ENCODE measurements at regions not wholly inside any gene's neighbourhood (a gene's known extent, or its start where the extent isn't known, plus 50 kb on each side); places are given as distances from the start of the nearest gene placed in this dataset.
"Not testable (repeated sequence)": the region's sequence is repeated elsewhere in the genome, so short reads cannot be mapped to it uniquely, and the experiment has no call there.

- no peak for DNase-seq (ENCODE audit: low read depth)
These were observed 239.1 kb upstream of the ARID2 start for GRCh38 chr12:45490232-45490881.

- no peak for DNase-seq (ENCODE audit: low read depth)
These were observed 235.2 kb upstream of the ARID2 start for GRCh38 chr12:45494279-45494678.

- no peak for DNase-seq (ENCODE audit: low read depth)
These were observed 230.9 kb upstream of the ARID2 start for GRCh38 chr12:45498645-45499044.

- DNase-seq (ENCODE audit: low read depth): no peak
These were observed 226.9 kb upstream of the ARID2 start for GRCh38 chr12:45502481-45503128.

GRCh38 chr12:45503899-45504298 is 225.6 kb upstream of the ARID2 start:
- peak; percentile 20 for DNase-seq (ENCODE audit: low read depth)

GRCh38 chr12:45504316-45505010 is 225.0 kb upstream of the ARID2 start:
- no peak for DNase-seq (ENCODE audit: low read depth)

- no peak for DNase-seq (ENCODE audit: low read depth)
These were observed 220.3 kb upstream of the ARID2 start for GRCh38 chr12:45509187-45509586.

GRCh38 chr12:45509621-45510020 is 219.9 kb upstream of the ARID2 start:
- DNase-seq (ENCODE audit: low read depth): no peak

- no peak for DNase-seq (ENCODE audit: low read depth)
These were observed 212.1 kb upstream of the ARID2 start for GRCh38 chr12:45517381-45517780.

- DNase-seq (ENCODE audit: low read depth): peak; percentile 4
These were observed 210.9 kb upstream of the ARID2 start for GRCh38 chr12:45518291-45519235.

GRCh38 chr12:45522227-45522626 is 207.3 kb upstream of the ARID2 start:
- DNase-seq (ENCODE audit: low read depth): no peak

GRCh38 chr12:45526823-45527222 is 202.7 kb upstream of the ARID2 start:
- not testable (repeated sequence) for DNase-seq (ENCODE audit: low read depth)

GRCh38 chr12:45532113-45532512 is 197.4 kb upstream of the ARID2 start:
- no peak for DNase-seq (ENCODE audit: low read depth)

- DNase-seq (ENCODE audit: low read depth): no peak
These were observed 193.8 kb upstream of the ARID2 start for GRCh38 chr12:45535610-45536180.

GRCh38 chr12:45536284-45536683 is 193.2 kb upstream of the ARID2 start:
- no peak for DNase-seq (ENCODE audit: low read depth)

GRCh38 chr12:45540661-45541341 is 188.7 kb upstream of the ARID2 start:
- no peak for DNase-seq (ENCODE audit: low read depth)

GRCh38 chr12:45543887-45544286 is 185.6 kb upstream of the ARID2 start:
- DNase-seq (ENCODE audit: low read depth): peak; percentile 75

- DNase-seq (ENCODE audit: low read depth): no peak
These were observed 183.0 kb upstream of the ARID2 start for GRCh38 chr12:45546545-45546944.

- DNase-seq (ENCODE audit: low read depth): no peak
These were observed 182.4 kb upstream of the ARID2 start for GRCh38 chr12:45547132-45547531.

- DNase-seq (ENCODE audit: low read depth): peak; percentile 14
These were observed 181.7 kb upstream of the ARID2 start for GRCh38 chr12:45547822-45548221.

- no peak for DNase-seq (ENCODE audit: low read depth)
These were observed 181.1 kb upstream of the ARID2 start for GRCh38 chr12:45548426-45548825.
